ENCODE measurements at regions not wholly inside any gene's neighbourhood (a gene's known extent, or its start where the extent isn't known, plus 50 kb on each side); places are given as distances from the start of the nearest gene placed in this dataset.
"Not testable (repeated sequence)": the region's sequence is repeated elsewhere in the genome, so short reads cannot be mapped to it uniquely, and the experiment has no call there.

DNA sequence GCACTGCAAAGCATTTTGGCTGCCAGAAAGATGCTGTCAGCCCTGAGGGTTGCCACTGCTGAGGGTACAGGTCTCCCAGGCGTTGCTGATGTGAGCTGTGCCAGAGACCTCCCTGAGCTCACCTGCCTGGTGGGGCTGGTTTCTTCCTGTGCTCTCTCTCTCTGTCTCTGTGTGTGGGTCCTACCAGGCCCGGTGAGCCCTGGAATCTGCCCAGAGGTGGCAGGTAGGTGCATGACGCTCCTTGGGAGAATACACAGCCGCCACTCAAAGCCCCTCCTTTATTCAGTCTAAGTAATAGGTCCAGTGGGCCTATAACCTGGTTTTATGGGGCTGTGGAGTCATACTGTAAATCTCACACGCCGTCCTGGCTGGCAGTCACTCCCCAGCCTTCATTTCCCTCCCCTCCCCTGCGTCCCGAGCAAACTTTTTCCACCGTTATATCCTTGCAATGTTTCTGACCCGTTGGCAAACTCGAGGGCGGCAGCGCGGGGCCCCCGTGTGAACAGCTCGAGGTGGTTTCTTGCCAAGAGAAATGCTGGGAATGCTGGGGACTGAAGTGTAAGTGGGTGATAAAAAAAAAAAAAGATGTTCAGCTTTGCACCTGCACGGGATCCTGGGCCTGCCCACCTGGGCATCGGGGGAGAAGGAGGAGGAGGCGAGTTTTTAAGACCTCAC is 245.9 kb downstream of the CRLF2 start:
- H3K9me3 ChIP-seq, result no peaks in the 10 kb centered on the region
- WGBS, 2 donors (ENCODE audit: low coverage in 1 of 2), result 52 to 57% methylated on average over 7 to 19 of the region's 19 CpGs
- no peak overlapping the region for H3K27ac ChIP-seq
- in situ Hi-C loops (cut with MboI; ENCODE audit: low pct_ligation_motif_present in 1 of 4, low pct_unique_long_range_greater_than_20kb in 1 of 4, low sequenced_read_pairs in 3 of 4), result no loop called here
- H3K27me3 ChIP-seq, result no peaks in the 10 kb centered on the region
- no peak for DNase-seq
- intact Hi-C loops (cut with DNase I; ENCODE audit: low total_unique reads), result no loop called here
- H3K4me1 ChIP-seq, result no peaks in the 10 kb centered on the region
- no peak overlapping the region for H3K4me3 ChIP-seq
- no peaks in the 10 kb centered on the region for H3K36me3 ChIP-seq
- TF ChIP-seq, protein P1, sequence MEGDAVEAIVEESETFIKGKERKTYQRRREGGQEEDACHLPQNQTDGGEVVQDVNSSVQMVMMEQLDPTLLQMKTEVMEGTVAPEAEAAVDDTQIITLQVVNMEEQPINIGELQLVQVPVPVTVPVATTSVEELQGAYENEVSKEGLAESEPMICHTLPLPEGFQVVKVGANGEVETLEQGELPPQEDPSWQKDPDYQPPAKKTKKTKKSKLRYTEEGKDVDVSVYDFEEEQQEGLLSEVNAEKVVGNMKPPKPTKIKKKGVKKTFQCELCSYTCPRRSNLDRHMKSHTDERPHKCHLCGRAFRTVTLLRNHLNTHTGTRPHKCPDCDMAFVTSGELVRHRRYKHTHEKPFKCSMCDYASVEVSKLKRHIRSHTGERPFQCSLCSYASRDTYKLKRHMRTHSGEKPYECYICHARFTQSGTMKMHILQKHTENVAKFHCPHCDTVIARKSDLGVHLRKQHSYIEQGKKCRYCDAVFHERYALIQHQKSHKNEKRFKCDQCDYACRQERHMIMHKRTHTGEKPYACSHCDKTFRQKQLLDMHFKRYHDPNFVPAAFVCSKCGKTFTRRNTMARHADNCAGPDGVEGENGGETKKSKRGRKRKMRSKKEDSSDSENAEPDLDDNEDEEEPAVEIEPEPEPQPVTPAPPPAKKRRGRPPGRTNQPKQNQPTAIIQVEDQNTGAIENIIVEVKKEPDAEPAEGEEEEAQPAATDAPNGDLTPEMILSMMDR (IDR thresholded peaks at IDR 0.05), result no peak
- TF ChIP-seq POLR2A (IDR thresholded peaks at IDR 0.05) (no peak), POLR2AphosphoS5 (IDR thresholded peaks at IDR 0.05) (no peak)

DNA sequence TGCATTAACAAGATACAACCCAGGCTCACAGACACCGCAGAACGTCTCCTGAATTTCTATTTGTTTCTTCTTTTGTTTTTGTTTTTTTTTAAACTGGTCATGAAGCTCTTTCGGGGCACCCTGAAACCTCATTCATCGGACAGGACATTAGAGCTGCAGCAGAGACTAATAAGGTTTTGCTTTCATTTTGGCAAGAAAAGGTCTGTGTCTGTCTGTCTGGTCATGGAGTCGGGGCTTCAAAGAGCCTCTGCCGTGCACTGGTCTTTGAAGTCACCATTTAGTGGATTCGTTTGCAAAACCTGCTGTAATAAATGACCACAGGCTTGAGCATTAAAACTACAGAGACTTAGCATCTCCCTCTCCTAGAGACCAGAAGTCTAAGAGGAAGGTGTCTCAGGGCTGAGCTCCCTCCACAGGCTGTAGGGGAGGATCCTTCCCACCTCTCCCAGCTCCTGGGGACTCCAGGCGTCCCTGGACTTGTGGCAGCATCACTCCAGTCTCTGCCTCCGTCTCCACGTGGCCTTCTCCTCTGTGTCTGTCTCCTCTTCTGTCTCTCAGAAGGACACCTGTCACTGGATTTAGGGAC is 247.5 kb downstream of the CRLF2 start:
- H3K4me1 ChIP-seq, result no peaks in the 10 kb centered on the region

DNA sequence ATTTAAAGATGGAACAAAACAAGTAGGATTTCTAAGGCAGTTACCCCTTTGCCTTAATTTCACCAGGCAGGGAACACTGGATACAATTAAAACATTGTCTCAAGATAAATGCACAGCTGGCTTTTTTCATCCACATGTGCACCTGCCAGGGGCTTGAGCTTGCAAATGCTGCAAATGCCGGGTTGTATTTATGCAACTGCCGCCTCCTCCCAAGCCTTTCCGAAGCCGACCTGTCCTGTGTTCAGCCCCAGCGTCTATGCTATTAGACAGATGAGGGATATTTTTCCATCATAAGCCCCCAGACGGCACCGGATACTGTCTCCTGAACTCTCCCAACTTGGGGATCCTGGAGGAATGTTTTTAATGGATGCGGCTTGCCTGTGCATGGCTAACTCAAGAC is 251.6 kb downstream of the CRLF2 start:
- intact Hi-C loops (cut with DNase I; ENCODE audit: low total_unique reads), result no loop called here
- H3K4me1 ChIP-seq, result no peaks in the 10 kb centered on the region
- TF ChIP-seq EP300 (IDR thresholded peaks at IDR 0.05; ENCODE audit: low read depth), result no peak
- no peak for TF ChIP-seq POLR2A (IDR thresholded peaks at IDR 0.05)
- no peak for TF ChIP-seq POLR2AphosphoS5 (IDR thresholded peaks at IDR 0.05)
- TF ChIP-seq, protein P1 (IDR thresholded peaks at IDR 0.05), result no peak

More for the DNA sequence above, 247.5 kb downstream of the CRLF2 start:
- H3K36me3 ChIP-seq, result no peaks in the 10 kb centered on the region
- DNase-seq, result no peak
- no peaks in the 10 kb centered on the region for H3K9me3 ChIP-seq
- H3K4me3 ChIP-seq, result no peak overlapping the region
- H3K27ac ChIP-seq, result no peak overlapping the region
- in situ Hi-C loops (cut with MboI; ENCODE audit: low pct_ligation_motif_present in 1 of 4, low pct_unique_long_range_greater_than_20kb in 1 of 4, low sequenced_read_pairs in 3 of 4), result no loop called here
- no peaks in the 10 kb centered on the region for H3K27me3 ChIP-seq
- 35 to 41% methylated on average over 7 to 10 of the region's 10 CpGs for WGBS, 2 donors (ENCODE audit: low coverage in 1 of 2)
- intact Hi-C loops (cut with DNase I; ENCODE audit: low total_unique reads), result no loop called here
- TF ChIP-seq, protein P1 (IDR thresholded peaks at IDR 0.05), result no peak
- TF ChIP-seq POLR2A (IDR thresholded peaks at IDR 0.05), result no peak
- TF ChIP-seq POLR2AphosphoS5 (IDR thresholded peaks at IDR 0.05), result no peak
- no peak for TF ChIP-seq EP300 (IDR thresholded peaks at IDR 0.05; ENCODE audit: low read depth)

DNA sequence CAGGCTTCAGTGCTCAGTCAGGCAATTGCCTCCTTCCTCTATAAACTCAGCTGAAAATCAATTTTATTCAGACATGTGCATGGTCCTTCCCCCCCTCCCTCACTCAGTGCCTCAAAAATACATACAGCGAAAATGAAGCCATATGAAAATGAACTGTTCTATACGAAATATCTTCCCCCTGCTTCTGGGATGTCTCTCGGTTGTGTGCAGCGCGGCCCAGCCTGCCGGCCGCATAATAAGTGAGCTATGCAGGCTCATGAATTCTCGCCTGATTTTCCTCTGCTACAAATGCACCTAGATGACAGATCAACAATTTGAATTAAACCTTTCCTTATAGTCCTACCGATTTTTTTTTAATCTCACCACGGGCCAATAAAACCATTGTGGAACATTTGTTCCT is 252.9 kb downstream of the CRLF2 start:
- Histone ChIP-seq H3K9me3 (no peaks in the 10 kb centered on the region), H3K36me3 (no peaks in the 10 kb centered on the region), H3K4me3 (no peak overlapping the region), H3K27me3 (no peaks in the 10 kb centered on the region), H3K27ac (no peak overlapping the region), H3K4me1 (no peaks in the 10 kb centered on the region)
- TF ChIP-seq EP300 (IDR thresholded peaks at IDR 0.05; ENCODE audit: low read depth), result no peak
- no peak for TF ChIP-seq POLR2A (IDR thresholded peaks at IDR 0.05)
- TF ChIP-seq, protein P1 (IDR thresholded peaks at IDR 0.05), result no peak
- TF ChIP-seq POLR2AphosphoS5 (IDR thresholded peaks at IDR 0.05), result no peak
- no peak for DNase-seq
- in situ Hi-C loops (cut with MboI; ENCODE audit: low pct_ligation_motif_present in 1 of 4, low pct_unique_long_range_greater_than_20kb in 1 of 4, low sequenced_read_pairs in 3 of 4), result no loop called here
- 73 to 75% methylated on average over 10 of the region's 10 CpGs for WGBS, 2 donors (ENCODE audit: low coverage in 1 of 2)
- intact Hi-C loops (cut with DNase I; ENCODE audit: low total_unique reads), result no loop called here

More for the DNA sequence above, 251.6 kb downstream of the CRLF2 start:
- Histone ChIP-seq H3K9me3 (no peaks in the 10 kb centered on the region), H3K27me3 (no peaks in the 10 kb centered on the region), H3K27ac (no peak overlapping the region), H3K36me3 (no peaks in the 10 kb centered on the region), H3K4me3 (no peak overlapping the region)
- DNase-seq, result no peak
- in situ Hi-C loops (cut with MboI; ENCODE audit: low pct_ligation_motif_present in 1 of 4, low pct_unique_long_range_greater_than_20kb in 1 of 4, low sequenced_read_pairs in 3 of 4), result no loop called here
- WGBS, 2 donors (ENCODE audit: low coverage in 1 of 2), result 50 to 82% methylated on average over 8 of the region's 8 CpGs

DNA sequence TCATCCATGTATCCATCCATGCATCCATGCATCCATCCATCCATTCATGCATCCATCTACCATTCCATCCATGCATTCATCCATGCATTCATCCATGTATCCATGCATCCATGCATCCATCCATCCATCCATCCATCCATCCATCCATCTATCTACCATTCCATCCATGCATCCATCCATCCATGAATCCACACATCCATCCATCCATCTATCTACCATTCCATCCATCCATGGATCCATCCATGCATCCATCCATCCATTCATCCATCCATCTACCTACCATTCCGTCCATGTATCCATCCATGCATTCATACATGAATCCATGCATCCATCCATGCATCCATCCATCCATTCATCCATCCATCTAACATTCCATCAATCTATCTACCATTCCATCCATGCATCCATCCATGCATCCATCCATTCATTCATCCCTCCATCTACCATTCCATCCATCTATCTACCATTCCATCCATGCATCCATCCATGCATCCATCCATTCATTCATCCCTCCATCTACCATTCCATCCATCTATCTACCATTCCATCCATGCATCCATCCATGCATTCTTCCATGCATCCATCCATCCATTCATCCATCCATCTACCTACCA is 257.2 kb downstream of the CRLF2 start:
- H3K36me3 ChIP-seq; H3K27me3 ChIP-seq; DNase-seq; in situ Hi-C loops (cut with MboI; ENCODE audit: low pct_ligation_motif_present in 1 of 4, low pct_unique_long_range_greater_than_20kb in 1 of 4, low sequenced_read_pairs in 3 of 4); H3K4me1 ChIP-seq; intact Hi-C loops (cut with DNase I; ENCODE audit: low total_unique reads); H3K4me3 ChIP-seq; H3K9me3 ChIP-seq; H3K27ac ChIP-seq: not testable (repeated sequence)
- WGBS, 2 donors (ENCODE audit: low coverage in 1 of 2), result 75 to 76% methylated on average over 1 of the region's 1 CpG
